ENCODE measurements at regions not wholly inside any gene's neighbourhood (a gene's known extent, or its start where the extent isn't known, plus 50 kb on each side); places are given as distances from the start of the nearest gene placed in this dataset.

GRCh38 chr4:57628004-57628403 lies 517.8 kb upstream of the IGFBP7 start:
- Histone ChIP-seq H3K4me1 (ENCODE audit: control insufficient read depth, insufficient read depth, low read length) (no peaks in the 10 kb centered on the region), H3K27me3 (replicated peaks in 1 of 2; ENCODE audit: control insufficient read depth in 2 of 2, insufficient read depth in 2 of 2, low read length in 1 of 2) (no peaks in the 10 kb centered on the region), H4K20me1 (ENCODE audit: control insufficient read depth, insufficient read depth) (no peaks in the 10 kb centered on the region), H3K36me3 (ENCODE audit: control insufficient read depth in 2 of 2, insufficient read depth in 2 of 2, low read length in 1 of 2) (no peaks in the 10 kb centered on the region), H2AFZ (ENCODE audit: control insufficient read depth, low read depth, low read length) (no peak overlapping the region), H3K79me2 (ENCODE audit: control insufficient read depth, insufficient read depth, low read length) (no peaks in the 10 kb centered on the region), H3K27ac (ENCODE audit: control insufficient read depth, insufficient read depth) (no peak overlapping the region), H3K9me3 (replicated peaks; ENCODE audit: control insufficient read depth, insufficient read depth, low read length) (no peaks in the 10 kb centered on the region), H3K4me2 (ENCODE audit: control insufficient read depth, insufficient read depth) (no peak overlapping the region), H3K4me3 (no peak overlapping the region), H3K9ac (ENCODE audit: control insufficient read depth, insufficient read depth, low read length) (no peak overlapping the region)
- ChIA-PET SMC1A (ENCODE audit: uncharacterized antibody, unreplicated experiment) (no interaction called here), RAD21 (ENCODE audit: unreplicated experiment) (no interaction called here), CTCF (no interaction called here), POLR2A (no interaction called here)
- intact Hi-C loops (cut with micrococcal nuclease; ENCODE audit: unreplicated experiment) (no loop called here), in situ Hi-C loops (cut with MboI) (no loop called here)
- TF ChIP-seq PRDM15 (CRISPR knock-in tag; IDR thresholded peaks at IDR 0.05) (no peak), RB1 (IDR thresholded peaks at IDR 0.05; ENCODE audit: borderline replicate concordance) (no peak), STAT3 (IDR thresholded peaks at IDR 0.05; ENCODE audit: low read depth, low read length) (no peak), JUND (IDR thresholded peaks at IDR 0.05; ENCODE audit: low read depth, low read length) (no peak), ZBTB4 (CRISPR knock-in tag; IDR thresholded peaks at IDR 0.05) (no peak), CHD2 (IDR thresholded peaks at IDR 0.05; ENCODE audit: borderline replicate concordance, low read depth, low read length) (no peak)
- 45% methylated on average over 5 of the region's 5 CpGs for WGBS (ENCODE audit: insufficient coverage, insufficient replicate concordance, low lambda C conversion rate, missing lambda C conversion rate)
- BruUV-seq (replicated peaks) = no TSS peak
- no peak for DNase-seq (ENCODE audit: low read depth, low spot score)
- no peak for ATAC-seq
- FAIRE-seq = no peak

Data from GM12878 (cell line).